ENCODE measurements at regions not wholly inside any gene's neighbourhood (a gene's known extent, or its start where the extent isn't known, plus 50 kb on each side); places are given as distances from the start of the nearest gene placed in this dataset.
"Not testable (repeated sequence)": the region's sequence is repeated elsewhere in the genome, so short reads cannot be mapped to it uniquely, and the experiment has no call there.

GRCh38 chr1:95778217-95778616 is 544.2 kb downstream of the RWDD3 start:
- Mint-ChIP-seq H3K36me3 (no peaks in the 10 kb centered on the region), H3K9me3 (peaks cover 18 to 21% of the 10 kb centered on the region in 2 donors), H3K27ac (no peak overlapping the region)
- no peak for DNase-seq (ENCODE audit: low spot score in 2 of 2)
- ATAC-seq = no peak

GRCh38 chr1:95780836-95781235 is 546.8 kb downstream of the RWDD3 start:
- no peak for DNase-seq (ENCODE audit: low spot score in 2 of 2)
- no peak overlapping the region for H3K27ac Mint-ChIP-seq
- H3K36me3 Mint-ChIP-seq = no peaks in the 10 kb centered on the region
- no peak for ATAC-seq
- peaks cover 16 to 22% of the 10 kb centered on the region in 2 donors for H3K9me3 Mint-ChIP-seq

- DNase-seq (ENCODE audit: low spot score in 2 of 2) = no peak
- ATAC-seq = no peak
- H3K36me3 Mint-ChIP-seq = peaks cover 0 to 6% of the 10 kb centered on the region in 2 donors
- H3K27ac Mint-ChIP-seq = no peak overlapping the region
- H3K9me3 Mint-ChIP-seq = peaks cover 11 to 22% of the 10 kb centered on the region in 2 donors
These were observed 556.1 kb downstream of the RWDD3 start for GRCh38 chr1:95790136-95790535.

- peaks cover 2 to 6% of the 10 kb centered on the region in 2 donors for H3K36me3 Mint-ChIP-seq
- DNase-seq (ENCODE audit: low spot score in 2 of 2) (no peak), ATAC-seq (no peak)
- H3K27ac Mint-ChIP-seq = no peak overlapping the region
- H3K9me3 Mint-ChIP-seq = peaks cover 13 to 18% of the 10 kb centered on the region in 2 donors
These were observed 559.9 kb downstream of the RWDD3 start for GRCh38 chr1:95793893-95794292.

GRCh38 chr1:95797761-95798160 is 563.8 kb downstream of the RWDD3 start:
- H3K9me3 Mint-ChIP-seq = peaks cover 23 to 30% of the 10 kb centered on the region in 2 donors
- ATAC-seq; H3K36me3 Mint-ChIP-seq; H3K27ac Mint-ChIP-seq; DNase-seq (ENCODE audit: low spot score in 2 of 2): not testable (repeated sequence)

- H3K36me3 Mint-ChIP-seq = no peaks in the 10 kb centered on the region
- H3K27ac Mint-ChIP-seq = no peak overlapping the region
- DNase-seq (ENCODE audit: low spot score in 2 of 2) (no peak), ATAC-seq (no peak)
- peaks cover 17 to 33% of the 10 kb centered on the region in 2 donors for H3K9me3 Mint-ChIP-seq
These were observed 572.2 kb downstream of the RWDD3 start for GRCh38 chr1:95806171-95806570.

GRCh38 chr1:95809391-95809790 is 575.4 kb downstream of the RWDD3 start:
- no peak overlapping the region for H3K27ac Mint-ChIP-seq
- H3K36me3 Mint-ChIP-seq = no peaks in the 10 kb centered on the region
- no peak for DNase-seq (ENCODE audit: low spot score in 2 of 2)
- ATAC-seq = no peak
- peaks cover 11 to 24% of the 10 kb centered on the region in 2 donors for H3K9me3 Mint-ChIP-seq

- no peak for DNase-seq (ENCODE audit: low spot score in 2 of 2)
- Mint-ChIP-seq H3K36me3 (no peaks in the 10 kb centered on the region), H3K9me3 (peaks cover 16 to 21% of the 10 kb centered on the region in 2 donors), H3K27ac (no peak overlapping the region)
- ATAC-seq = no peak
These were observed 581.5 kb downstream of the RWDD3 start for GRCh38 chr1:95815511-95815910.

GRCh38 chr1:95829556-95829955 is 595.5 kb downstream of the RWDD3 start:
- no peak for ATAC-seq
- no peak for DNase-seq (ENCODE audit: low spot score in 2 of 2)
- Mint-ChIP-seq H3K36me3 (no peaks in the 10 kb centered on the region), H3K9me3 (peaks cover 14 to 15% of the 10 kb centered on the region in 2 donors), H3K27ac (no peak overlapping the region)

- DNase-seq (ENCODE audit: low spot score in 2 of 2) = no peak
- H3K9me3 Mint-ChIP-seq = peaks cover 28 to 30% of the 10 kb centered on the region in 2 donors
- peaks cover 0 to 8% of the 10 kb centered on the region in 2 donors for H3K36me3 Mint-ChIP-seq
- ATAC-seq = no peak
- H3K27ac Mint-ChIP-seq = no peak overlapping the region
These were observed 598.4 kb downstream of the RWDD3 start for GRCh38 chr1:95832370-95832769.

GRCh38 chr1:95849439-95849838 is 615.4 kb downstream of the RWDD3 start:
- DNase-seq (ENCODE audit: low spot score in 2 of 2) (no peak), ATAC-seq (no peak)
- peaks cover 22 to 23% of the 10 kb centered on the region in 2 donors for H3K9me3 Mint-ChIP-seq
- H3K36me3 Mint-ChIP-seq = no peaks in the 10 kb centered on the region
- H3K27ac Mint-ChIP-seq = no peak overlapping the region

- ATAC-seq (no peak), DNase-seq (ENCODE audit: low spot score in 2 of 2) (no peak)
- H3K36me3 Mint-ChIP-seq = no peaks in the 10 kb centered on the region
- H3K9me3 Mint-ChIP-seq = peaks cover 21 to 22% of the 10 kb centered on the region in 2 donors
- no peak overlapping the region for H3K27ac Mint-ChIP-seq
These were observed 616.2 kb downstream of the RWDD3 start for GRCh38 chr1:95850165-95850649.

GRCh38 chr1:95850763-95851162 is 616.8 kb downstream of the RWDD3 start:
- DNase-seq (ENCODE audit: low spot score in 2 of 2) (no peak), ATAC-seq (no peak)
- Mint-ChIP-seq H3K9me3 (peaks cover 21 to 22% of the 10 kb centered on the region in 2 donors), H3K36me3 (no peaks in the 10 kb centered on the region), H3K27ac (no peak overlapping the region)

GRCh38 chr1:95852483-95853070 is 618.6 kb downstream of the RWDD3 start:
- ATAC-seq (no peak), DNase-seq (ENCODE audit: low spot score in 2 of 2) (no peak)
- Mint-ChIP-seq H3K27ac (no peak overlapping the region), H3K9me3 (peaks cover 14 to 18% of the 10 kb centered on the region in 2 donors), H3K36me3 (no peaks in the 10 kb centered on the region)

GRCh38 chr1:95854457-95854856 is 620.4 kb downstream of the RWDD3 start:
- Mint-ChIP-seq H3K27ac (no peak overlapping the region), H3K9me3 (peaks cover 8 to 10% of the 10 kb centered on the region in 2 donors), H3K36me3 (no peaks in the 10 kb centered on the region)
- no peak for DNase-seq (ENCODE audit: low spot score in 2 of 2)
- ATAC-seq = no peak

- H3K36me3 Mint-ChIP-seq = no peaks in the 10 kb centered on the region
- DNase-seq (ENCODE audit: low spot score in 2 of 2) = no peak
- H3K27ac Mint-ChIP-seq = no peak overlapping the region
- ATAC-seq = no peak
- H3K9me3 Mint-ChIP-seq = peaks cover 9 to 10% of the 10 kb centered on the region in 2 donors
These were observed 629.1 kb downstream of the RWDD3 start for GRCh38 chr1:95863086-95863485.

GRCh38 chr1:95865769-95866168 is 631.8 kb downstream of the RWDD3 start:
- H3K9me3 Mint-ChIP-seq = peaks cover 3 to 12% of the 10 kb centered on the region in 2 donors
- DNase-seq (ENCODE audit: low spot score in 2 of 2) (no peak), ATAC-seq (no peak)
- no peaks in the 10 kb centered on the region for H3K36me3 Mint-ChIP-seq
- H3K27ac Mint-ChIP-seq = no peak overlapping the region

- peaks cover 5 to 13% of the 10 kb centered on the region in 2 donors for H3K9me3 Mint-ChIP-seq
- no peaks in the 10 kb centered on the region for H3K36me3 Mint-ChIP-seq
- DNase-seq (ENCODE audit: low spot score in 2 of 2) = no peak
- H3K27ac Mint-ChIP-seq = no peak overlapping the region
- no peak for ATAC-seq
These were observed 642.3 kb downstream of the RWDD3 start for GRCh38 chr1:95876276-95876675.

All from activated naive CD4-positive, alpha-beta T cell treated with anti-CD3 and anti-CD28 coated beads, Interleukin-2, amount 50 U/mL, for 72 hours (primary cell).